Middle frontal gyrus (tissue), 1 donor: ENCODE measurements at regions not wholly inside any gene's neighbourhood (a gene's known extent, or its start where the extent isn't known, plus 50 kb on each side); places are given as distances from the start of the nearest gene placed in this dataset.
"Not testable (repeated sequence)": the region's sequence is repeated elsewhere in the genome, so short reads cannot be mapped to it uniquely, and the experiment has no call there.

Experiments used
- DNase-seq: peaks from one replicate; pipeline ENCODE4 v3.0.0-alpha.2; 2015; ENCODE audit warnings: low spot score; ENCODE audit errors: extremely low spot score

DNA sequence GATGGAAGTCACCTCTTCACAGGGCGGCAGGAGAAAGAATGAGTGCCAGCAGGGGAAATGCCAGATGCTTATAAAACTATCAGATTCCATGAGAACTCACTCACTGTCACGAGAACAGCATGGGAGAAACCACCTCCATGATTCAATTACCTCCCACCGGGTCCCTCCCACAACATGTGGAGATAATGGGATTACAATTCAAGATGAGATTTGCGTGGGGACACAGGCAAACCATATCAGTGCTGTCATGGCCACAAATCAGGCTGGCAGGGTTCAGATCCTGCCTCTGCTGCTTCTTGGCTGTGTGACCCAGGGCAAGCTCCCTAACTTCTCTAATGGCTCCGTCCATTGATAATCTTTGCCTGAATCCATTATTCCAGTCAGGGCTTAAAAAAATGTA is 389.5 kb downstream of the NPHP4 start:
- not testable (repeated sequence) for DNase-seq

DNA sequence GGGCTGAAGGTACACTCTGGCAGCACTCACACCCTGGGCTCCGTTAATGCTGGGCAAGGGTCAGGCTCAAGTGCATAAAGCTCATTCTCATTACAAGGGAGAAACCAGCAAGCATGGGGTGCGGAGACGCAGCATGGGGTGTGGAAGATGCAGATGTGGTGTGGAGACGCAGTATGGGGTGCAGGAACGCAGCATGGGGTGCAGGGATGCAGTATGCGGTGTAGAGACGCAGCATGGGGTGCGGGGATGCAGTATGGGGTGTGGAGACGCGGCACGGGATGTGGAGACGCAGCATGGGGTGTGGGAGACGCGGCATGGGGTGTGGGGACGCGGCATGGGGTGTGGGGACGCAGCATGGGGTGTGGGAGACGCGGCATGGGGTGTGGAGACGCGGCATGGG is 390.7 kb downstream of the NPHP4 start:
- DNase-seq, result no peak

DNA sequence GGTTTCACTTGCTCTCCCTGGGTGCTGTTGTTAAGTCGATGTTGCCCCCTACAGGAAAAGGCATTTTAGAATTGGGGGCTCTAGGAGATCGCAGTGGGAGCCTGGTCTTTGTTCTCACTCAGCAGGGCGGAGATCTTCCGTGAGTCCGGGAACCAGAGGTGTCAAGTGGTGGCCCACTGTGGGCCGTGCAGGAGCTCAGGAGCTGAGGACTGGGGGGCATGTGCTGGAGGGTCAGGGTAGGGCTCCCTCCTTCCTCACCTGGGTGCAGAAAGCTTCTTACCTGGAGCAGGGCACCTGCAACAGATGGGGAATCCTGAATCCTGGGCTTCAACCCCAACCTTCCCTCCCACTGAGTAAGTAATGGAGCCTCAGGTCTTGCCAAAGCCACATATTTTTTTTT is 392.7 kb downstream of the NPHP4 start:
- DNase-seq, result no peak

DNA sequence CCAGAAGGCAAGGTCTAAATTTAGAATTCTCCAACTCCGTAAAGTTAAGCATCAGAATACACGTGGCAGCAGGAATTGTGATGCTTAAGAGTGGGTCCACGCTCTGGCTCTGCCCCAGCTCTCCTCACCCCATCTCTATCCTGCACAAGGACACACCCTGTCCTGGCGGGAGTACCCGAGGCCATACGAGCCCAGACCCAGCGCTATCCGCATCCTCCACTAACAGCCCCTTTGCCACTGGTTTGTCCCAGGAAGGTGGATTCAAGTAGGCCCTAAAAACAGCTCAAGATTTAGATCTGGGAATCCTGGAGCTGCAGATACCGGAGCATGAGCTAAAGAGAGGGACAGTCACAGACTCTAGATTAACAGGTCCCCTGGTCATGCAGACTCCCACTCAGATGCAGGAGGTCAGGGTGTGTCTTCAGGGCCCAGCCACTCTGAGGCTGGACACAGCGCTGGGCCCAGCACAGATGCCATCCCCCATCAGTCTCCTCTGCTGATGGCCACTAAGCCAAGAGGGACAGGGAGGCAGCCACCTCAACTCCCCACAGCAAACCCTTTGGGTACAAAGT is 393.3 kb downstream of the NPHP4 start:
- DNase-seq, result no peak

DNA sequence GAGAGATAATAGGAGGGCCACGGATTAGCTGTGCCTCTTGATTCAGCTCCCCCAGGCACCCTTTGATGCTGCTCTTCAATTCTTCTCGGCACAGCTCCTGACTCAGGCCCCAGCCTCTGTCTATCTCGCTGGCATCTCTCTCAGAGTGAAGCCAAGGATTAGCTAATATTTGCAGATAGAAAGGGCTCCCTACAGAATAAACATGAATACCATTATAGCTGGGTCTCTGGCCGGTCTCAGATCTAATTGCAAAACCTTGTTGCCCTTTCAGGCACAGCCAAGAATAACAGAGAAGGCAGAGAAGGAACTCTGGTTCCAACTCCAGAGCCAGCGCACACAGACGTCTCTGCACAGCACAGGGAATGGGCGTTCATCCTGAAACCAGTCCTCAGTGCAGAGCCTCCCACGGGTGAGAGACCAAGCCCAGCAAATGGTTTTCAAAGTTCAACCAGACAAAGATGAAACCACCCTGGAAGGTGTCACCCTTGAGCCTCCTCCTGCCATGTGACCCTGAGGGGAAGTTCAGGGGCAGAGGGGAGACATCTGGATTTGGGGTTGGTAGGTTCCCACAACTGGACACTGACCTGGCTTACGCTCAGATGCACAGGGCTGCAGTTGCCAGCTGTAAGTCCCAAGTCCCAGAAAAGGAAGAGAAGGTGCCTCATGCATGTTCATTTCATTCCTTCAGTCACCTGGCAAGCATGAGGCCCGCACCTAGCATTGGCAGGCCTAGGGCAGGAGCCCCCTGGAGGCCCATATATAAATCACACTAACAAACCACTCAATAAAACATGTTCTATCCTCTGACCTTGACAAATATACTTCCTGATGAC is 394.0 kb downstream of the NPHP4 start:
- DNase-seq, result no peak

DNA sequence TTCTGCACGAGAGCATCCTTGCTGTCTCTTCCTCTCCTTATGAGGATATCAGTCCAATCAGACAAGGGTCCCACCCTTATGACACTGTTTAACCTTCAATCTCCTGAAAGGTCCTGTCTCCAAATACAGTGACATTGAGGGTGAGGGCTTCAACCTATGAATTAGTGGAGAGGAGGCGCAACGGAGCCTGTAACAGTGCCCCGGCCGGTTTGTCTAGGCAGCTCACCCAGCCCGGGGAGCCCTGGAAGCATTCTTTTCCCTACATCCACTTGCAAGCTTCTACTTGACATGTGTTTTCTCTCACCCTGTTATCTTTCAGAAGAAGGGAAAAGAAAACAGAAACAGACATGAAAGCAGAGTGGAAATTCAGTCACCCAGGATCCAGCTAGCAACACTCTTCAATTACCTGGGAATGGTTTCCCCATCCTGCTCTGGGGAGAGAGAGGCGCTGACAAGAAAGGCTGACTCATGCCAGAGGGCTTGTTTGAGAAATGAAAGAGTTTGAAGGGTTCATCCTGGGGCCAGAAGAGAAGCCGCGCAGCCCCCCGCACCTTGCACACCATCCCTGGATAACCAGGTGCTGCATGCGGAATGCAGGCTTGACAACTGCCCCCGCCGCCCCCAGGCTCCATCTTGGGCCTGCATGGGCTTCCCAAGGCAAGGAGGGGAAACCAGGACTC is 394.9 kb downstream of the NPHP4 start:
- no peak for DNase-seq

DNA sequence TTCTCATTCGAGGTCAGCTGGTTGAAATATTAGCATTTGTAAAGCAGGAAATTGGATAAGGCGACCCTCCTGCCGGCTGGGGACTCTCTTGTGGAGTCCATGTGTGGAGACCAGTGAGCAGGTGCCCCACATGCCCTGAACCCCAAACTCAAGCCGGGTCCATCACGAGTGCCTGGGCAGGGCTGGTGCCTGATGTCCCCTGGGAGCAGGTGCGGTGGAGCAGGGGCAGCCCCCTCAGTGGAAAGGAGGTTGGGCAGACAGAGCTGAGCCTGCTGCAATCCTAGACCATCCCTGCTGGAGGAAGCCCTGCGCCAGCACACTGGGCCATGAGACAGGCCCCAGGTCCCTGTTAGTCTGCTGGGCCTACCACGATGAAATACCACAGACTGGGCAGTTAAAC is 395.6 kb downstream of the NPHP4 start:
- DNase-seq, result no peak

DNA sequence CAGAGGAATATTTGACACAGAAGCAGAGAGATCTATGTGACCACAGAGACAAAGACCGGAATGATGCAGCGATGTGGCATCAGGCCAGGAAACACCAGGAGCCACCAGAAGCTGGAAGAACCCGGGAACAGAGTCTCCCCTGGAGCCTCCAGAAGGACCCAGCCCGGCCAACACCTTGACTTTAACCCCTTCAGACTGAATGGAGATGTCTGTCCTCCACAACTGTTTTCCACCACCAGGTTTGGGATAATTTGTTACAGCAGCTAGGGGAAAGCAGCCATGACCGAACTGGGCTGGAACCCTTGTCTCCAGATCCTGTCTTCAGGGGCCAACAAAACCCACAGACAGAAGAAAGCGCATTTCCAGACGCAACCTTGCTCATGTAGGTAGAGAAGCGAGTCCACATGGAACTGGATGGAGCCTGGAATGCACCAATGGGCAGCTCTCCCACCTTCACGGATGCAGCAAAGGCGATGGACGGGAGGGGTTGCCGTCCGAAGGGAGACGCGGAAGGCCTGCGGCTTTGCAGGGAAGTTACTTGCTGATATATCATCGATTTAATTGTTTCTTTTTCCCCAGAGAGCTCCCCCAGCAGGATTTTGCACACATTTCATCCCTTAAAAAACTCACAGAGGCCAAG is 396.6 kb downstream of the NPHP4 start:
- DNase-seq, result no peak

DNA sequence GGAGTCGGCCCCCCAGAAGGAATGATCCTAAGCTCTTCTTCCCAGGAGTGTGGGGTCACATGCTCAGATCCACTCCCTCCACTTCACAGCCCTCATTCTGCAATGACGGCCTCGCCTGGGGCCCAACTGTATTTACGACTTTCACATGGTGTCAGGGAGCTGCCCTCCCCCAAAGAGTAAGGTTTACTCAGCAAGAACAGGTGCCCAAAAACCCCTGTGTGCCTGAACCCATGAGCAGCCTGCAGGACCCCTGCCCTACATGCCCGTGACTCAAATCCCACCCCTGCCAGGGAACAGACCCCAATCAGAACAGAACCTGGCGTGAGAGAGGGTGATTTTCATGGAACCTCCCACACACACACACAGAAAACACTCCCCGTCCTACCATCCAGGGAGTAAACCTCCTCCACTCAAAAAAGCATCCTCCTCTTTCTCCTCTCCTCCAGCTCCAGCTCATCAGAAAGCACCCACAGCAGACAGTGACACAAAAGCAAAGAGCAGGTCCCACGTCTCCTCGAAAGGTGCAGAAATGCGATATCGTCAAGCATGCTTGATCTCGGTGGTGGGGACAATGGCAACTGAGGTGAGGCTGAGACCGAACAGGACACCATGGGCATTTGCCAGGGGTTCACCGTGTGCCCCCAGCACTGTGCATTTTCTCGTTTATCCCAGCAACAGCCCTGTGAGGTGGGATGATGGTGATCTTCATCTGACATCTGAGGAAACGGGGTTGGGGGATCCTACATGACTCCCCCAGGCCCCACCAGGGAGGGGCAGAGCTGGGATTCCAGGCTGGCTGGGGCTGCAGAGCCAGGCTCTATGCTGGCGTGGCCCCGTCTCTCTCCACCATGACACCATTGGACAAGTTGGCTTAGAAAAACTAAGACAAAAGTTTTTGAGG is 397.9 kb downstream of the NPHP4 start:
- DNase-seq, result no peak

DNA sequence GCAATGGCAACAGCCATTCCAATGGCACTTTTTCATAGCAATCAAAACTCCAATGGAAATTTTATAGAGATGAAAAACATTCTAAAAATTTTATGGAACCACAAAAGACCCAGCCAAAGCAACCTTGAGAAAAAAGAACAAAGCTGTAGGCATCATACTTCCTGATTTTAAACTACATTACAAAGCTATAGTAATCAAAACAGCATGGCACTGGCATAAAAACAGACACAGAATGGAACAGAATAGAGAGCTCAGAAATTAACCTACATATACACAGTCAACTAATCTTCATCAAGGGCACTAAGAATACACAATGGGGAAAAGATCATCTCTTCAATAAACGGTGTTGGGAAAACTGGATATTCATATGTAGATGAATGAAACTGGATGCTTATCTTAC is 401.5 kb downstream of the NPHP4 start:
- no peak for DNase-seq

DNA sequence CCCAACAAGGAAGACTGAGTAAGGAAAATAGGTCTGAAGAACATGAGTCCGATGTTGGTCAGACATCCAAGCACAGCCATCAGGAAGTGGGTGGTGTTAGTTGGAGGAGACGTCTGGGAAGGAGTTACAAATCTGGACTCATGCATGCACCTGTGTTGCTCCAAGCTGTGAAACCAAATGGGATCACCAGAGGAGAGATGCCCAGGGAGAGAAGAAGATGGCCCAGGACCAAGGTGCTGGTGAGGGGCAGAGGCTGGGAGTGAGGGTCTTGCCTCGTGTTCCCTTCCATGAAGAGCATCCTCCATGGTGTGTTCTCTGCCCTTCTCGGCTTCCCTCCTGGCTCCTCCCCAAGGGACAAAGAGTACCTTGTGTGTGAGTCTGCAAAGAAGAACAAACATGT is 405.6 kb downstream of the NPHP4 start:
- DNase-seq, result no peak

DNA sequence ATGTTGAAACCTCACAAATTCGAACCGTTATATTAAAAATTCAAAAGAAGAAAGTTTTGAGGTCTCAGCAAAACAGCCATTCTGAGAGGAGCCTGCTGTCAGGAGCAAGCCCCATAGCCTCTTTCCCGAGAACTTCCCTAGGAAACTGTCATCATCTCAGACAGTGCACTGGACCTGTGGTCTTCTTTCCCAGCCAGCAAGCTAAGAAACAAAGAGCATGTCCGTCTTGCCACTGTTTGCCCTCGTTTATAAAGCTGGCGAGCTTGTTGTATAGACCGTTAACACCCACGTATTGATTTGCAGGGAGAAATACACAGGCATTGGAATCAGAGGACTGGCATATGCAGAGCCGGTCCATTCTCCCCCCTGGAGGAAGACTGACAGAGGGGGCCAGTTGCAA is 407.0 kb downstream of the NPHP4 start:
- DNase-seq, result no peak

DNA sequence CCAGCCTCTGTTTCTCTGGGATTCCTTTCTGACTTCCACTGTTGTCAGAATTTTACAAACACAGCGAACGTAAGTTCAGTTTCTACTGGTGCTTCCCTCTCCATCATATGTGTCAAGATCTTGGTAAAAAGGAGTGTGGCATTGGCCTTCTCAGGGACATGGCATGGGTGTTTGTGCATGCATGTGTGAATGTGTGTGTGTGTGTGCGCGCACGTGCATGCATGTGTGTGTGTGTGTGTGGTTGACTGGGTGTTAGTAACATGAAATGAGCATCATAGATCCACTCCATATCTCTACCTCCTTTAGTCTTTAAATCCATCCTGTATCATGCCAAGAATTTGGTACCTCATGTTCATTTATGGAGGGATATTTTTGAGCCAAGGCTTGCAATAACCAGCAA is 411.3 kb downstream of the NPHP4 start:
- no peak for DNase-seq

DNA sequence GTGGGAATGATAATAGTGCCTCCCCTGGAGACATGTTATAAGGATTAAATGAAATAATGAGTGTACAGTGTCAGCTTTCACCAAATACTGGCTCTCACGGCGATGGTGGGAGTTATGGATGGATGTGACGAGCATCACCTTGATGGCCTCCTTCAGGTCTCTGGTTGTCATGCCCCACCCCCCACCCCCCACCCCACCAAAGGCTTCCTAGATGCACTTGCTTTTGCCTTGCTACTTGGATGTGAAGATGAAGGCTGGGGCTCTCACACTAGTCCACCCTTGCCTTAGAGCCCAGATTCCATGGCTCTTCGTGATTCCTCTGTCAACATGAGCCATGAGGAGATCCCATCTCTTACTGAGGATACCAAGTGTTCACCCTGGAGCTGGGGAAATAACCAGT is 412.3 kb downstream of the NPHP4 start:
- no peak for DNase-seq

DNA sequence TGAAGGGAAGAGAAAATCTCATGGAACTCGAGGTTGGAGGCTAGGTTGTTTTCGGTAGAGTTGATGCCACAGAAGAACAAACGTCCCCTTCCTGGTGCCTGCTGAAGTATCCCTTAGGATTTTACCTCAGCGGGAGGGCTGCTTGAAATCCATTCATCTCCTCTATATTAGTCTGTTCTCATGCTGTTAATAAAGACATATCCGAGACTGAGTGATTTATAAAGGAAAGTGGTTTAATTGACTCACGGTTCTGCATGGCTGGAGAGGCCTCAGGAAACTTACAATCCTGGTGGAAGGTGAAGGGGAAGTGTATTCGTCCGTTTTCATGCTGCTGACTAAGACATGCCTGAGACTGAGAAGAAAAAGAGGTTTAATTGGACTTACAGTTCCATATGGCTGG is 413.5 kb downstream of the NPHP4 start:
- no peak for DNase-seq

DNA sequence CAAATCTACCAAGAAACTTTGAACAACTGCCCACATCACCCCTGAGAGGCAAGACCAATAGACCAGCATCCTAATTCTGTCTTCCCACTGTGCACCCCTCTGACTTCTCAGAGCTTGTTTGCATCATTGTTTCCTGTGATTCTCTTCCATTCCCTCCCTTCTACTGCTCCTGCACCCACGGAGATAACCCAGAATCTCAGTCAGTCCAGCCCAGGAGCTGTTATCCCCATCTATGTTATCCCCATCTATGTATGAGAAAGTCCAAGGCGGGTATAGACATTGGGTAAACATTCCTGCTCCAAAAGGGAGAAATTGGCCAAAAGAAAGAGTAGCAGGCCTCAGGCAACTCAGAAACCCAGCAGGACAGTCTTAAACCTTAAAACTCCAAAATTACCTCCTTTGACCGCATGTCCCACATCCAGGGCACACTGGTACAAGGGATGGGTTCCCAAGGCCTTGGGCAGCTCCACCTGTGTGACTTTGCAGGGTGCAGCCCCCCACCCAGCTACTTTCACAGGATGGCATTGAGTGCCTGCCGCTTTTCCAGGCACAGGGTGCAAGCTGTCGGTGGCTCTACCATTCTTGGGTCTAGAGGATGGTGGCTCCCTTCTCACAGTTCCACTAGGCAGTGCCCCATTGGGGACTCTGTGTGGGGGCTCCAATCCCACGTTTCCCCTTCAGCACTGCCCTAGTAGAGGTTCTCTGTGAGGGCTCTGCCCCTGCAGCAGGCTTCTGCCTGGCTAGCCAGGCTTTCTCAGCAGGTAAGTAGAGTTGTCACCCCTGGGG is 414.8 kb downstream of the NPHP4 start:
- DNase-seq, result no peak

DNA sequence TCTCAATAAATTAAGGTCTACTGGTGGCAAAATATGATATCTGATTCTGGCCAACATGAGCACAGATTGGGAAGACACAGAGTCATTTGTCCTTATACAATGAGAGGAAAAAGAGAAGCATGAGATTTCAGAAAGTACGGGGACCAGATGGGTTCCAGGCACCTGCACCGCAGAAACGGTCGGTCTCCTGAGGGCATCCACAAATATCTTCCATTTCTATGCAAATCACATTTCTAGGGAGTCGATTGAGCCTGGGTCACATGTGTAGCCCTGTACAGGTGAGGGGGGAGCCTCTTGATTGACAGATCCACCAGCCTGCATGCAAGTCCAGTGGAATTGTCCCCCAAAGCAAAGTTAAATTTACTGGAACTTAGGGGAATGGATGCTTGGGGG is 415.6 kb downstream of the NPHP4 start:
- no peak for DNase-seq

DNA sequence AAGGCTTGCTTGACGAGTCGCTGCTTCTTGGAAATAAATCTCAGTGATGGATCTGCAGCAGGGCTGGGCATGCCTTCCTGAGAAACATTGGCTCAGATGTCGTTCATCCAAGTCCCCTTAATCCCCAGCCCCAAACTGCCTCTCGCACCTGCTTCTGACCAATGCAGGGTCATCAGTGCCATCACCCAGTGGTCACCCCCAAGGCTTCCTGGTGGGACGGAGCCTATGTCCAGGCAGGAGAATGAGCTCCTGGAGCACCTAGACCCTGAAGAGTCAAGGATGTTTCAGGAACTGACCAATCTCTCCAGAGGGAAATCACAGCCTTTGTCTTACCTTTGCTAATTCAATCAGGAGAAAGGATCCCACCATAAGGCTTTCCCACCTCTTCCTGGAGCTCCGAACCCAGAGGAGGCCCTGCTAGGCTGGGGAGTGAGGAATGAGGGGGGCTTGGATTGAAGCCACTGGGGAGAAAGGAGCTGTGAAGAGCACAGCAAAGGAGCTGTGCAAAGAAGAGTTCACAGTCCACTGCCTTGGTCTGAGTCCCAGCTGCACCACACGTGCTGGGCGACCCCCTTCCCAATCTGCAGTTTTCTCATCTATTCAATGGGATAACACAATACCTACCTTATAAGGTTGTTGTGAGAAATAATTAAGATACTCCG is 416.1 kb downstream of the NPHP4 start:
- DNase-seq, result no peak

DNA sequence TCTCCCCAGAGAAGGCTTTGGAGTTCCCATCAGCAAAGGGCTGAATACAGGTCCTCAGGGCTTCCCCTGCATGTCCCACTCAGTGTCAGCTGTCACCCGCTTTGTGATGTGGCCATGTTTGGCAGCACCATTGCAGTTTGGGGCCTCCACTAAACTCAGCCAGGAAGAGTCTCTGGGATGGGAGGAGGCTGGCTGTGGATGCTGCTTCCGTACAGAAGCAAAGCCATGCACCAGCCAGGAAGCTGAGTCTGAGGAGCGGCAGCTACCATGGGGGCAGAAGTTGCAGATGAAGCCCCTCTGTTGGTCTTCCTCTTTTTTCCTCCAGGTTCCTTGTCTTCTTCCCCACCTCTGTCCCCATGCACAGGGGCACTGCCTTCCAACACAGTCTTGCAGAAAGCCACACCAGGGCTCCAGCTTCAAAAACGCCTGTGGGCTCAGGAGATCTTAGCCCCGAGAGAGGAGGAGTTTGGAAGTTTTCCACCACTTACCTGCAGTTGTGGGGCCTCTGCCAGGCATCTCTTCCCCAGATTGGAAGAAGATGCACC is 416.8 kb downstream of the NPHP4 start:
- DNase-seq, result no peak

DNA sequence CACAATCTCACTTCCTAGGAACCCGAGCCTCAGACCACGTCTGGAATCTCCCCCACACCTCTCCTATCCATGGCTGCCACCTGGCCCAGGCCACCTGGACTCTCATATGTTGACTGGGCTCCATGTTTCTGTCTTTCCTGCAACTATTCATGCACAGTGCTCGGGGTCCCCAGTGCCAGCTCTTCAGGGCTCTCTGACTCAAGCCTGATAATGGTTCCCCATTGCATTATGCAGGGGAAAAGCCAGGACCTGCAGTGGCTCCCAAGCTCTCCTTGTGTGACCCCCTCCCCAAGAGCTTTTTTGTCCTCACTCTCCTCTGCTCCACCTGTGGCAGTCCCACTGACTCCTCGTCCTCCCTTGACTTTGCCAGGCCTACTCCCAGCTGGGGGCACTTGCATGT is 417.6 kb downstream of the NPHP4 start:
- no peak for DNase-seq
